NCI-H82 treated with DMSO at 0.1 percent for 48 hours (cell line): ENCODE measurements at regions not wholly inside any gene's neighbourhood (a gene's known extent, or its start where the extent isn't known, plus 50 kb on each side); places are given as distances from the start of the nearest gene placed in this dataset.
"Not testable (repeated sequence)": the region's sequence is repeated elsewhere in the genome, so short reads cannot be mapped to it uniquely, and the experiment has no call there.

ENCODE experiments used
- DNase-seq: peaks from one replicate; lab custom pipeline; 2025; ENCODE audit not compliant: unreplicated experiment; lab: John Stamatoyannopoulos, UW

DNA sequence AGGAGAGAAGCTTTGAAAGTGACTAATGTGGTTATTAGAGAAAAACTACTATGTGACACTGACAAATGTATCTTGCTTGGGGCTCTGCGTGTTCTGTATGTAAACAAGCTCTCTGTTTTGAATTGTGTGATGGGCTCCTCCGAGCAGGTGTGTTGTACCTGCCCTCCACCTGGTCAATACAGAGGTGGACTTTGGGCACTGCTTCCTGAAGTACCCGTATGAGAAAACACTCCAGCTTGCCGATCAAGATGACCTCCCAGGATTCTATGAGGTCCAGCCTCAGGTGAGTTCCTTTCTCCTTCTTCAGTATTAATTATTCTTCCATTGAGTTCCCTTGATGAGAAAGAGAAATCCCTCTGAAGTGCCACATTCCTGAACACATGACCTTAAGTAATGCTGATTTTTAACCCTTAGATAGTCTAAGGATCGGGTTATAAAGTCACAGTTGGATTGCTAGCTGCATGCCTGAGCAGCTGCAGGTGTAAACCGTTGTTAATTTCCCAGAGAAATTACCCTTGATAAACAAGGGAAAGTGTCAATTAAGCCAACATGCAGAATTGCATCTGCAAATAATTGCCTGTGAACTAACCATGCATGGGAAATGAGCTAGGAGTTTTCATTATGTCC, 292.0 kb upstream of the NBPF12 start:
- not testable (repeated sequence) for DNase-seq

DNA sequence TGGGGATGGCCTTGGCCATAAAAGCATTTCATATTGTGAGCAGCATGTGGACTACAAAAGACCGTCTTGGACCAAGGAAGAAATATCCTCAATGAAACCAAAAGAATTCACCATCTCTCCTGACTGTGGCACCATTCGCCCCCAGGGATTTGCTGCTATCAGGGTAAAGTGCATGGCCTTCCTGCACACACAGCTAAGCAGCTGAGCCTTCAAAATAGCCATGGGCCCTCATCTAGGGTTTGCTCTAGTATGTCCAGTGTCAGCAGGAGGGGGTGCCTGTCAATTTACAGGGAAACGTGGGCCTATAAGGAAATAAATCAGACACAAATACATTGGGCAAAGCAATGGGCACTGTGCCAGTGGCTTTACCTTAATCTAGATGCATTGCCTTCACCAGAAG, 296.6 kb upstream of the NBPF12 start:
- DNase-seq: not testable (repeated sequence)

DNA sequence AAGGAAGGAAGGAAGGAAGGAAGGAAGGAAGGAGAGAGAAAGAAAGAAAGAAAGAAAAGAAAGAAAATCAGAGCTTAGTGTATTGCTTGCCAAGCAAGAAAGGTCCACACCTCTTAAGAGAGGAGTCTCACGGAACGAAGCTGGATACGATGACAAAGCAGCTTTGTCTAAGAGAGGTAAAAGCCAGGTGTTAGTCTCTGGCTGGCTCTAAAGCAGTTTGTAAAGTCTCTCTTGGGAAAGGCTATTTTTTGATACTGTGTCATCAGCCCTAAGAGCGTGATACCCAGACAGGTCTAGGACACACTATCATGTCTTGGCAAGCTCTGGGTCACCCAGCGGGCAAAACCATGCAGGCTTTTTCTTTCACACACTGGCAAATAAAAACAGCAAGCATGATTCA, 297.5 kb upstream of the NBPF12 start:
- not testable (repeated sequence) for DNase-seq

DNA sequence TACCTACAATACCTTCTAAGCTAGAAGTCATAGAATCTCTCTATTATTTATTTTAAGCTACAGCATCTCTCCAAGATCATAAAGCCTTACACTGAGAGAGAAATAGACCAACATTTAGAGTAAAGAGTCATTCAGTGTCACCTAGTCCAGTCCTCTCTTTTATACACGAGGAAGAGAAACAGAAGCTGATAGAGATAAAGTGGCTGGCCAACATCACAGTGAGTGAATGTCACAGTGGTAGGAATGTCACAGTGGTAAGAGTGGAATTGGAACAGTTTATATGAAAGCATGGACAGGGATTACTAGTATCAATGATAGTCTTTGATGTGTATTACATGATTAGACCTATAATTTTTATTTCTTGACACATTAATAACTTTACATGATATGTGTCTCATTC, 307.8 kb upstream of the NBPF12 start:
- DNase-seq: not testable (repeated sequence)

DNA sequence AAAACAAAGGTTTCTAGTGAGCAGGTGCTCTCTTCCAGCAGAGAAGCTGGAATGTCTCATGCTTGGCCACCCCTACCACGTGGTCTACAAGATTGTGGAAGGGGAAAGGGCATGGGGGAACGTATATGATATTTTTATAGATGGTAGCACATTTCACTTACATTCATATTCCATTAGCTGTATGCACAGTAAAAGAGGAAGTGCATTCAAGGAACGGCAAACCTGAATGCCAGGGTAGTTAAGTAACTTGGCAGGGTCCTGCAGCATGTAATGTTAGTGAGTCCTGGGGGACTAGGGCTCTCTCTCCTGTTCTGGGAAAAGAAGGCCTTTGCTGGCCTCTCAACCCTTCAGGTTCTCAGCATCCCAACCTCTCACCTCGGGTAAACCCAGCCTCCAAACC, 319.5 kb upstream of the NBPF12 start:
- DNase-seq: not testable (repeated sequence)

DNA sequence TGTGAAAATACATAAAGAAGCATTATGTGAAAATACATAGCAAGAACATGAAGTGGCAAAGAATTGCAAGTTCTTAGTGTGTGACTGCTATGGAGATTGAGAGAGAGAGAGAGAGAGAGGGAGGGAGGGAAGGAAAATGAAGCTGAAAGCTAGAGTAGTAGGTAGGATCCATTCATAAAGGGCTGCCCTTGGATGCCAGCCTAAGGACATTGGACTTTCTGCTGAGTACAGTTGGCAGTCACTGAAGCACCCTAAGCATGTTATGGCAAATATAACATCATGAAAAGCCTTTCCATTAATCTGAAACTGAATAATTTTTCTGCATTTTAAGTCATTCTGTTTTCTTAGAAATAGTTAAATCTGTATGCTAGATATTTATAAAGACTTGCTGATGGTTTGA, 333.4 kb upstream of the NBPF12 start:
- DNase-seq: not testable (repeated sequence)

DNA sequence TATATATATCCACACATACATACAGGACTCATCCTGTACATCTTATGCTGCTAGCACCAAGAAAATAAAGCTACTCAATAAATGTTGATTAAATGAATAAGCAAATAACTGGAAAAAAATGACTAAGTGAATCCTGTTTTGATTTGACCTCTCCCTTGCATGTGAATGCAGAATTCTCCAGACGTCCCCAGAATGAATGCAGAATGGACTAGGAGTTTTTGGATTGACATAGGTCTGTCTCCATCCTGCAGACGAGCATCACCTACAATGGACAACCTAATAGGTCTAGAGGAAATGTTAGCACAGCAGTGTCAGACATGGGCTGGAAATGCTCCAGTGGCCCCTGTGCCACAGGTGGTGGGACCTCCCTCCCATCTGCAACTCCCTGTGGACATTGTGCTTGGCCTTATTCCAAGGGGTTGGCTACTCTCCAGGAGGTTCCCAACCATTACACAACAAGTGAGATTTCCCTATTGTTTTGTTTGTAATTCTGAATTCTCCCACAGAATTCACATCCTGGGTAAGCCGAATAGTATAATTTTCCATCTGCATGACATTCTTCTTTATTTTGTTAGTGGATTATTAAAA, 337.3 kb upstream of the NBPF12 start:
- DNase-seq: not testable (repeated sequence)

DNA sequence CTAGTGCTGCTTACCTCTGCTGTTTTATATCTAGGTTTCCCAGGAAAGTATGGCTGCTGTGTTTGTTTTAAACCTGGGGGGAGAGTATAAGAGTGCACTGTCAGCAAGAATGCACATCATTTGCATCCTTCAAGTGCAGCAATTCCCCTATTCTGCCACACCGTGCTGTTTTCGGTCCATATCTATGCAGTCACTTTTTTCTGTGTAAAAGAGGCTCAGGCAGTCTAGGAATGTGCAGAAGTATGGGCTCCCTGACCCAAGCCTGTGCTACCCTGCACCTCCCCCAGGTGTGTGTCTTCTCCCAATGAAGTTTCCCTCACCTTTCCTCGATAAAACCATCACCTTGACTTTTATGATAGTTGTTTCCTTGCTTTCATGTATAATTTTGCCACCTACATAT, 338.2 kb upstream of the NBPF12 start:
- not testable (repeated sequence) for DNase-seq

DNA sequence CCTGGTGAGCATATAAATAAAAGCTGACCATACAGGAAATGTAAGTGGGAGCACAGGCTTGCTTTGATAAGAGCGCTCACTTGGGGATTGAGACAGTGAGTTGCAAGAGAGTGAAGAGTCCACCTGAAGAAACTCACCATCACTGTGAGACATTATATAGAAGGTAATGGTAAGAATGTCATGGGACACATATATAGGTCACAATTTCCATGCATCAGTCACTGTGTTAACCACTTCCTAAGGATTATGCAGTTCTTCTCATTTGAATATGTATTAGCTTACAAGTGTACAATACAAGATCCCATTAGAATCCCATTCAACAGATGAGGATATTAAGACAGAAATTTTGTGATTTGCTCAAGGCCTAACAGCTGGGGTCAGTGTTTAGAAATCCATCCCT, 352.4 kb upstream of the NOTCH2NLA start:
- DNase-seq: not testable (repeated sequence)

DNA sequence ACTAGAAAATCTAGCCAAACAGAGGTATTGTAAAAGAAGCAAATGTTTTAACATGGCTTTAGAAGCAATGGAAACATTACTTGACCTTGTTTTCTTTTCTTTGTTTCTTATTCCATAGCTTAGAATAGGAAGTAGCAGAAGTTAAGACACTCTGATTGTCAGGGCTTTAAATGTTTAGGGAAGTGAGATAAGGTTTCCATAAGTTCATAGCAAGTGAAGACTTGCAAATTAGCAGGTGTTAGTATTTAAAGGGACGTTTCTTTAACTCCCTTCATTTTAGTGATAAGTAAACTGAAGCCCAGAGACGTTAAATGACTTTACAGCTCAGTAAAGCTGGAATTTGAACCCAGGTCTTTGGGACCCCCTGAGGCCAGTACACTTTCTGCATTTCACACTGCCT, 338.7 kb upstream of the NOTCH2NLA start:
- not testable (repeated sequence) for DNase-seq

DNA sequence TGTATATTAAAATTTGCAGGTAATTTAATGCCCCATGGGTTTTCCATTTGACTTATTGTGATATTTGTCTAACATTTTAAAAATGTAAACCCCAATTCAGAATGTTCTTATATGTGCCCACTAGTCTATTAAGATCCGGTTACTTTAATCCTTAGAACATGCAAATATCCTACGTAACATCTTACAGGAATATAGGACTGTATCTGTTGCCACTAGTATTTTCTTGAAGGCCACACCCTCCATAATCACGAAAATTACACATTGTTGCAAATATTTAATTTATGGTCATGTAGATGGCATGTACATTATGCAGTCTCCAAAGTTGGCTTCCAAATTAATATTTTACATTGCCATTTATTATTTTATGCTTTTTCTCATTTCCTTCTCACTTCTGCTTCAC, 329.2 kb upstream of the NOTCH2NLA start:
- DNase-seq: not testable (repeated sequence)

DNA sequence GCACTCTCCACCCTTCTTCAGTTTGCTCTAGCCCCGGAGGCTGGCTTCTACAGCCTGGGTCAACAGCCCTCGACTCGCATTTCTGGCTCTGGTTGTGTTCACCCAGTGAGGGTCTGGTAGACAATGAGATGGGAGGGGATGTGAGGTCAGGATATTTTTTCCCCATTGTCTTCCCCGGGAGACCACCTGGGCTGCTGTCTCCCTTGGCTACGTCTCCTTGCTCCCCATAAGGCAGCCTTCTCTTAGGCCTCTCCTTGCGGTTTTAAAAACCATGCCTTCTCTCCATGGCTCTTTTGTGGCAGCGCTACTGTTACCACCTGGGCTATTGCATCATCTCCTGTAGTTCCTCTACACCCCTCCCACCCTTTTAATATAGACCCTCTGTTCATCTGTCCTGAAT, 327.6 kb upstream of the NOTCH2NLA start:
- DNase-seq: not testable (repeated sequence)

DNA sequence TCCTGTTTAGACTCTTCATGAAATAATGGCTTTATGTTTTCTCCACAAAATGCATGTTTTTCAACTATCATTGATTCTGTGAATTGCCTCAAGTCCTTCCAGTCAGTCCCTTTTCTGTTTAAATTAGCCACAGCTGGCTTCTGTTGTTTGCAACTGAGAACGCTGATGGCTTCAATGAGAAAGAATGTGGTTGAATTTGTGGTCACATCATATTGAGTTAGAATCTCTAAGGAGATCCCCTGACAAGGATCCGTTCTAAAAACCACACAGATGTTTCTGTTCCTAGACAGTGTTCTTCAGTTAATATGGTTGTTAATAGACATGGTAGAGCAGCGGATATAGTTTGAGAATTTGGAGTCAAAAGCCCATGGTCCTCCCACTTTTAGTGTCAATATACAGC, 323.6 kb upstream of the NOTCH2NLA start:
- not testable (repeated sequence) for DNase-seq

DNA sequence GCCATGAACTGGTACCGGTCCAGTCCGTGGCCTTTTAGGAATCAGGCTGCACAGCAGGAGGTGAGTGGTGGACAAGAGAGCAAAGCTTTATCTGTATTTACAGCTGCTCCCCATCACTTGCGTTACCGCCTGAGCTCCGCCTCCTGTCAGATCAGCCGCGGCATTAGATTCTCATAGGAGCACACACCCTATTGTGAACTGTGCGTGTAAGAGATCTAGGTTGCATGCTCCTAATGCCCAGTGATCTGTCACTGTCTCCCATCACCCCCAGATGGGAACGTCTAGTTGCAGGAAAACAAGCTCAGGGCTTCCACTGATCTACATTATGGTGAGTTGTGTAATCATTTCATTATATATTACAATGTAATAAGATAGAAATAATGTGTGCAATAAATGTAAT, 319.9 kb upstream of the NOTCH2NLA start:
- DNase-seq: not testable (repeated sequence)

DNA sequence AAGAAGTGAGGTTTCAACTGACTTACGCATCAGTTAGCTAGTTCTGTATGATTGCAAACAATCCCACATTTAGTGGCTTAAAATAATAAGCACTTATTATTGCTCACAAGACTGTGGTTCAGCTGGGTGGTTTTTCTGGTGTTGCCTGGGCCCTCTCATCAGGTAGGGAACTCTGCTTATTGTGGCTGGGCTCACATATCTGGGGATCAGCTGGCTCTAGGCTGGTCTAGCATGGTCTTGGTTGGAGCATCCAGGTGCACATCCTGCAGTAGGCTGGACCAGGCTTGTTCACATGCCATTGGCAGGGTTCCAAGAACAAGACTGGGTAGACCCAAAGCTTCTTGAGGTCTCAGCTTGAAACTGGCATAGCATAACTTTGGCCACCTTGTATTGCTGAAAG, 317.4 kb upstream of the NOTCH2NLA start:
- not testable (repeated sequence) for DNase-seq

DNA sequence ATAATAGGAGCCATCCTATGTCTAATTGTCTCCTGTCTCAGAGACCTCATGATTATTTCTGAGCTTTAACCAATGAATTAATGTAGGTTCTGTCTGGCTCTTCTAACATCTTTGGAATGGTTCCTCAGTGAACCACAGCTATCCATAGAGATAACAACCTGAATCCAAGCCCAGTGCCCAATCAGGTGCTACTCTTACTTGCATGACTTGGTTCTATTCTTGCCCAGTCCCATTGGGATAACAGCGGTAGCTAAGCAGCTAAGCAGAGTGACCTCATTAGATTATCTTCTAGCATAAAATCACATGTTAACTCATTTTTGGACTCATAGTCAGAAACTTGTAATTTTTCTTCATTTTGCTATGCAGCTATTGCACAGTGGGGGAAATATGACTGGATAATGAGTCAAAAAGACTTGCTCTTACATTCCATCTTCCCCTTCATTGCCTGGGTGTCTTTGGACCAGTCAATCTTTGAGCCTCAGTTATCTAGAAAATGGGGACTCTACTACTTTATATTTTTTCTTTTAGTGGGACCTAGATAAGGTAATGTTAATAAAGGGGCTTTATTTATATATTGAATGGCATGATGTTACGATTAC, 309.1 kb upstream of the NOTCH2NLA start:
- not testable (repeated sequence) for DNase-seq

DNA sequence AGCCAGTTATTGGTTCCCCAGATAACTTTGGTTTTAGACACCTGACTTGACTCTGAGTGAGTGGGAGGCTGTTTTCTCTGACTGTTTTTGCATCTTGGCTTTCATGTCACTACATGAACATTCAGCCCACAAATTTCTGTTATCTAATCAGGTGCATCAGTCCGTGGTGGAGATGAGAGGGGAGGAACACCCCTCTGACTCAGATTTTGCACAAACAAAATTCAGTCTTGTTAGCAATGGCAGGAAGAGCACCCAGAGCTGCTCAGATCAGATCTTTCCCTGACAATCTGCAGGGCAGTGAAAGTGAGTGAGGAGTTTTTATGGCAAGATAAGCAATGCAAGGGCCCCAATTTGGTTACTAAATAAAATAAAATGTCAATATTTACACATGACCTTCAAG, 307.2 kb upstream of the NOTCH2NLA start:
- DNase-seq: not testable (repeated sequence)

DNA sequence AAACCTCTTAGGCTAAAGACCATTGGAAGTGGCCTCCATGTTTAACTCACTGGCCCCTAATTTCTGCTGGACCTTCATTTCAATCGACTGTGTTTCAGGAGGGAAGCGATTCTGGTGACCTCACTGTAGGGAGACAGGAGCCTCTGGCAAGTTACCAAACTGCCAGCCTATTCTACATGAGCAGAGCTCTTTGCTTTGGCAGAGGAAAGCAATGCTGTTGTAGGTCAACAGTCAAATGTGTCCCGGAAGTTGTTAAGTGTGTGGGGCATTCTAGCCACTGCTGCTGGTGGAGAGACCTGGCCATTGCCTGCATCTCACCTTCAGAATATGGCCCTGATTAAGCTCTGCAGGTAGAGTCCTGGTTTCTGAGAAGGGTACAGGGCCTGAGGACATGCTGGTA, 306.8 kb upstream of the NOTCH2NLA start:
- not testable (repeated sequence) for DNase-seq

DNA sequence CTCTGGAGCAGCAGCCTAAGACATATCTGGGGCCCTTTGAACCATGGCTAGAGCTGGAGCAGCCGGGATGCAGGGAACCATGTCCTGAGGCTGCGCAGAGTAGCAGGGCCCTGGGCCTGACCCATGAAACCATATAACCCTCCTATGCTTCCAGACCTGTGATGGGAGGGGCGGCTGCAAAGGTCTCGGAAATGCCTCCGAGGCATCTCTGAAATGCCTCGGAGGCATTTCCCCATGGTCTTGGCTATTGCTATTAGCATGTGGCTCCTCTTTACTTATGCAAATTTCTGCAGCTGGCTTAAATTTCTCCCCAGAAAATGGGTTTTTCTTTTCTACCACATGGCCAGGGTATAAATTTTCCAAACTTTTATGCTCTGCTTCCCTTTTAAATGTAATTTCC, 302.1 kb upstream of the NOTCH2NLA start:
- DNase-seq: not testable (repeated sequence)

DNA sequence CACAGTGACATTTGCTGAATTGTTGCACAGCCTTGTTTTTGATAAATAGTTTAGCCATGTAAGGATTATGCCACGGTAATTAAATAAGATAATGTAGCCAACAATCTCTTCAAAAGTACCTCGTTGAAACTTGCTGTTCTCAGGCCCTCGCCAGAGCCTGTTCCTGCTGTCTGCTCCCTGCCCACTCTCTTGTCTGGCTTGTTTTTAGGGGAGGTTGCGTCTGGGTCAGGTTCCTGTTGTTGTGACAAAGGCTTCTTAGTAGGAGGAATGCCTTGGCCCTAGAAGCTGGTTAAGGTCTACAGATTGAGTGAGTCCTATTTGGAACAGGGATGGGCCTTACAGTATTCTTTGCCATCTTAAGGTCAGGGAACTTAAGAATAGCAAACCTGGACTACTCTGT, 294.0 kb upstream of the NOTCH2NLA start:
- not testable (repeated sequence) for DNase-seq

DNA sequence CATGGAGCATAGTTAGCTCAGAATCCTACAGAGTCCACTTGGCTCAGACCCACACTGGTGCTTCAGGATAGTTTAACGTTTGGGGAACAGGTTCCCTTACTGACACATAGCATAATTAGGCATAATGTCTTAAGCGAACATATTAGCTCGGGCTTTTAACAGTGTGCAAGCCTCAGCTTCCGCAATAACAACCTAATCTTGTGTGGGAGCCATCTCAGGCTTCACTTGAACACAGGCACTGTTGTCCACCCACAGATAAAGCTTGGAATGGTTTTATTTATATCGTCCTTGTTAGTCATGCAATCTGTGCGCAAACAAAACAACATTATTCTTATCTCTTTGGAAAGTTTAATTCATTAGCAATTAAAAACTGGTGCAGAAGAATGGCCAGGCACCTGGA, 293.5 kb upstream of the NOTCH2NLA start:
- DNase-seq: not testable (repeated sequence)

DNA sequence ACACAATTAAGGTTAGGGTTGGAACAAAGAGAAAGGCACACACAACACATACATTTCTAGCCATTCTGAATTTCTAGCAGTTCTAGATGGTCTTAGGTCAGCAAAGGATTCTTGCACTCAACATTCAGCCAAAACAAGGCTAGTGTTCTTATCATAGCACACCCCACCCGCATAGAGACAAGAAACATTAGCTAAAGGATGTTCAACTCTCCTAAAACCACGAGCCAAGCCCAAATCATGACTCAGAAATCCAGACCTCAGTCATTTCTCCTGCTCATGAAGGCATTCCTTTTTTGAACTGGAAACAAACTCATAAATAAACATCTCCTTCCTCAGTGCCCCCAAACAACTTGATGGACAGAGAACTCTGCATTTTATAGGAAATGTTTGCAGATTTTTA, 293.0 kb upstream of the NOTCH2NLA start:
- not testable (repeated sequence) for DNase-seq
